SW480 (cell line): ENCODE measurements at regions not wholly inside any gene's neighbourhood (a gene's known extent, or its start where the extent isn't known, plus 50 kb on each side); places are given as distances from the start of the nearest gene placed in this dataset.
A peak's percentile ranks its signal among the peaks of the same experiment; 100 is the strongest.
"Not testable (repeated sequence)": the region's sequence is repeated elsewhere in the genome, so short reads cannot be mapped to it uniquely, and the experiment has no call there.

Source experiments
- DNase-seq: peaks from one replicate; pipeline ENCODE4 v3.0.0-alpha.2; 2016; ENCODE audit warnings: low spot score

GRCh38 chr20:53773792-53774401, 180.3 kb upstream of the ZNF217 start:
- peak; percentile 93 for DNase-seq

GRCh38 chr20:53773066-53773791, 179.6 kb upstream of the ZNF217 start:
- not testable (repeated sequence) for DNase-seq

GRCh38 chr20:53769041-53769440, 175.4 kb upstream of the ZNF217 start:
- no peak for DNase-seq

- no peak for DNase-seq
Measured at GRCh38 chr20:53768329-53768728, 174.7 kb upstream of the ZNF217 start.

GRCh38 chr20:53767206-53767930, 173.7 kb upstream of the ZNF217 start:
- no peak for DNase-seq

- no peak for DNase-seq
Measured at GRCh38 chr20:53764415-53764800, 170.8 kb upstream of the ZNF217 start.

GRCh38 chr20:53763707-53764414, 170.2 kb upstream of the ZNF217 start:
- peak; percentile 70 for DNase-seq

- DNase-seq = not testable (repeated sequence)
Measured at GRCh38 chr20:53762423-53762798, 168.8 kb upstream of the ZNF217 start.

GRCh38 chr20:53760025-53760441, 166.4 kb upstream of the ZNF217 start:
- no peak for DNase-seq

- DNase-seq = no peak
Measured at GRCh38 chr20:53757472-53757913, 163.9 kb upstream of the ZNF217 start.

GRCh38 chr20:53755733-53756531, 162.3 kb upstream of the ZNF217 start:
- no peak for DNase-seq

GRCh38 chr20:53753880-53754459, 160.3 kb upstream of the ZNF217 start:
- DNase-seq = no peak

- DNase-seq = peak; percentile 83
Measured at GRCh38 chr20:53752971-53753879, 159.6 kb upstream of the ZNF217 start.

- peak; percentile 53 for DNase-seq
Measured at GRCh38 chr20:53752583-53752970, 158.9 kb upstream of the ZNF217 start.

GRCh38 chr20:53751620-53752318, 158.1 kb upstream of the ZNF217 start:
- DNase-seq = no peak

GRCh38 chr20:53750827-53751619, 157.4 kb upstream of the ZNF217 start:
- no peak for DNase-seq

GRCh38 chr20:53749499-53749898, 155.9 kb upstream of the ZNF217 start:
- no peak for DNase-seq

- DNase-seq = peak; percentile 82
Measured at GRCh38 chr20:53748821-53749421, 155.3 kb upstream of the ZNF217 start.
